OCI-LY1 (cell line): ENCODE measurements at regions not wholly inside any gene's neighbourhood (a gene's known extent, or its start where the extent isn't known, plus 50 kb on each side); places are given as distances from the start of the nearest gene placed in this dataset.

Source experiments
- H2AFZ ChIP-seq: fragments of 200-600 bp; sonication (generic), shearing (Covaris generic); 2 replicates; pipeline ENCODE4 v1.6.0; 2014; ENCODE audit warnings: antibody characterized with exemption, mild to moderate bottlenecking, low read length
- H3F3A ChIP-seq: fragments of 200-600 bp; sonication (generic), shearing (Covaris generic); 2 replicates; pipeline ENCODE4 v1.6.0; 2014; ENCODE audit warnings: mild to moderate bottlenecking, antibody characterized with exemption, low read length, moderate library complexity; ENCODE audit not compliant: insufficient read depth
- H3K27ac ChIP-seq: fragments of 200-600 bp; sonication (generic); 2 replicates; pipeline ENCODE4 v1.5.1; 2014; ENCODE audit warnings: low read length, mixed run types, mild to moderate bottlenecking, low read depth; ENCODE audit not compliant: poor library complexity, severe bottlenecking
- H3K27me3 ChIP-seq: fragments of 200-600 bp; sonication (generic); 2 replicates; pipeline ENCODE4 v1.6.0; 2014; ENCODE audit warnings: antibody characterized with exemption, mild to moderate bottlenecking, low read length, moderate library complexity; ENCODE audit not compliant: insufficient read depth
- H3K36me3 ChIP-seq: fragments of 200-600 bp; sonication (generic); 2 replicates; pipeline ENCODE4 v1.6.1; 2014; ENCODE audit warnings: mild to moderate bottlenecking, antibody characterized with exemption, low read length, moderate library complexity, mixed read lengths; ENCODE audit not compliant: insufficient read depth
- H3K4me1 ChIP-seq: fragments of 200-600 bp; sonication (generic); 2 replicates; pipeline ENCODE4 v1.5.1; 2014; ENCODE audit warnings: mild to moderate bottlenecking, low read length, moderate library complexity; ENCODE audit not compliant: insufficient read depth, severe bottlenecking
- H3K4me2 ChIP-seq: fragments of 200-600 bp; sonication (generic), shearing (Covaris generic); 2 replicates; pipeline ENCODE4 v1.6.1; 2014; ENCODE audit warnings: low read length
- H3K4me3 ChIP-seq: fragments of 200-600 bp; sonication (generic); 2 replicates; pipeline ENCODE4 v1.5.1; 2014; ENCODE audit warnings: low read length, low read depth, mild to moderate bottlenecking, mixed read lengths; ENCODE audit not compliant: poor library complexity, severe bottlenecking
- H3K79me2 ChIP-seq: fragments of 200-600 bp; shearing (Covaris generic); 2 replicates; pipeline ENCODE4 v1.6.1; 2016; ENCODE audit warnings: mixed run types, low read length, mixed read lengths; ENCODE audit not compliant: insufficient read depth
- H3K9ac ChIP-seq: fragments of 200-600 bp; sonication (generic), shearing (Covaris generic); 2 replicates; pipeline ENCODE4 v1.6.1; 2014; ENCODE audit warnings: mild to moderate bottlenecking, low read length, mixed read lengths
- H3K9me2 ChIP-seq: fragments of 200-600 bp; sonication (generic), shearing (Covaris generic); 2 replicates; pipeline ENCODE4 v1.6.1; 2014; ENCODE audit warnings: low read depth, mild to moderate bottlenecking, low read length, mixed read lengths
- H3K9me3 ChIP-seq: fragments of 200-600 bp; shearing (Covaris generic); 2 replicates; pipeline ENCODE4 v1.6.1; 2014; ENCODE audit warnings: low read length, mixed read lengths
- H4K20me1 ChIP-seq: fragments of 200-600 bp; sonication (generic), shearing (Covaris generic); 2 replicates; pipeline ENCODE4 v1.6.0; 2016; ENCODE audit warnings: mild to moderate bottlenecking, low read length; ENCODE audit not compliant: insufficient read depth
- EZH2 ChIP-seq: fragments of 200-600 bp; sonication (generic), shearing (Covaris generic); IDR thresholded peaks from 2 replicates; pipeline ENCODE4 v1.8.0; 2017; ENCODE audit warnings: borderline replicate concordance, mixed run types, mild to moderate bottlenecking, antibody characterized with exemption, low read length, moderate library complexity, mixed read lengths
- TF ChIP-seq, protein P1 (sequence below): fragments of 200-600 bp; sonication (generic), shearing (Covaris generic); IDR thresholded peaks from 2 replicates; pipeline ENCODE4 v1.5.1; 2017; ENCODE audit warnings: mild to moderate bottlenecking, antibody characterized with exemption, low read length, moderate library complexity, mixed read lengths

DNA sequence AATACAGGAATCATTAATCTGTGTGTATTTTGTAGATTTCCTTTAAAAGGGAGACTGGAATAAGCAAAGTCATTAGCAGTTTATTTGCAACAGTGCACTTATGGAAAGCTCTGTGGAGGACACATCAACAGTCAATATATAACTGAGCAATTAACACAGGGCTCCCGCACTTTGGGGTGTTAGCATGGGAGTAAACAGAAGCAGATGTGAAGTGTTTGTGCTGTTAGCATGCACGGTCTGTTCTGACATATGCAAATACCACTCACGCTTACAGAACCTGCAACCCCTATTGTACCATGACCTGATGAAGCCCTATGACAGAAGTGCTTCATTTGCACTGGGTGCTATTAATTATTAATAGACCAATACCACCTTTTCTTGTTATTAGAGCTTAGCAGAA is 118.9 kb downstream of the PPP1R3A start:
- Histone ChIP-seq H4K20me1 (no peaks in the 10 kb centered on the region), H3K9me3 (no peaks in the 10 kb centered on the region), H2AFZ (no peak overlapping the region), H3K9me2 (no peaks in the 10 kb centered on the region), H3K4me2 (no peak overlapping the region), H3K4me1 (no peaks in the 10 kb centered on the region), H3K79me2 (no peaks in the 10 kb centered on the region), H3F3A (no peaks in the 10 kb centered on the region), H3K27me3 (no peaks in the 10 kb centered on the region), H3K4me3 (no peak overlapping the region), H3K9ac (no peak overlapping the region), H3K36me3 (no peaks in the 10 kb centered on the region), H3K27ac (no peak overlapping the region)
- TF ChIP-seq, protein P1, sequence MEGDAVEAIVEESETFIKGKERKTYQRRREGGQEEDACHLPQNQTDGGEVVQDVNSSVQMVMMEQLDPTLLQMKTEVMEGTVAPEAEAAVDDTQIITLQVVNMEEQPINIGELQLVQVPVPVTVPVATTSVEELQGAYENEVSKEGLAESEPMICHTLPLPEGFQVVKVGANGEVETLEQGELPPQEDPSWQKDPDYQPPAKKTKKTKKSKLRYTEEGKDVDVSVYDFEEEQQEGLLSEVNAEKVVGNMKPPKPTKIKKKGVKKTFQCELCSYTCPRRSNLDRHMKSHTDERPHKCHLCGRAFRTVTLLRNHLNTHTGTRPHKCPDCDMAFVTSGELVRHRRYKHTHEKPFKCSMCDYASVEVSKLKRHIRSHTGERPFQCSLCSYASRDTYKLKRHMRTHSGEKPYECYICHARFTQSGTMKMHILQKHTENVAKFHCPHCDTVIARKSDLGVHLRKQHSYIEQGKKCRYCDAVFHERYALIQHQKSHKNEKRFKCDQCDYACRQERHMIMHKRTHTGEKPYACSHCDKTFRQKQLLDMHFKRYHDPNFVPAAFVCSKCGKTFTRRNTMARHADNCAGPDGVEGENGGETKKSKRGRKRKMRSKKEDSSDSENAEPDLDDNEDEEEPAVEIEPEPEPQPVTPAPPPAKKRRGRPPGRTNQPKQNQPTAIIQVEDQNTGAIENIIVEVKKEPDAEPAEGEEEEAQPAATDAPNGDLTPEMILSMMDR: no peak
- TF ChIP-seq EZH2: no peak

- Histone ChIP-seq H3K9me2 (no peaks in the 10 kb centered on the region), H3K4me2 (no peak overlapping the region), H3K27ac (no peak overlapping the region), H3F3A (no peaks in the 10 kb centered on the region), H3K9me3 (no peaks in the 10 kb centered on the region), H3K4me3 (no peak overlapping the region), H3K79me2 (no peaks in the 10 kb centered on the region), H3K4me1 (no peaks in the 10 kb centered on the region), H2AFZ (no peak overlapping the region), H3K27me3 (no peaks in the 10 kb centered on the region), H3K9ac (no peak overlapping the region), H3K36me3 (no peaks in the 10 kb centered on the region), H4K20me1 (no peaks in the 10 kb centered on the region)
- TF ChIP-seq, protein P1: no peak
- no peak for TF ChIP-seq EZH2
Measured at GRCh38 chr7:113797420-113798010, 121.3 kb downstream of the PPP1R3A start.

DNA sequence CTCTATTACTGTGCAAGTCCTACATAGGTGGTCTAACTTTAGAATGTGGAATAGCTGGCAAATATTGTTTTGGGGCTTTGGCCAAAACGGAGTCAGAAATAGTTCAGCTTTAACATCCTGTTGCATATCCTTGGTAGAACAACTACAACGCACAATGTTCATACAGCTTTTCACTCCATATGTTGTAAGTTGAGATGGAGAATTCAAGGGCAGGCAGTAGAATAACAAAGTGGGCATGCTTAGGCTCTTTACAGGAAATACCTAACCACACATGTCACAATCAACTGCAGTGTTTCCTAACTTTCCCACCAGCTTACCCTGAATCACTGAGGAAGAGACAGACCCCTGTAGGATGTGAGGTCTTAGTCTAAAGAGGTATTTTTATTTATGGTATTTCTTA is 122.3 kb downstream of the PPP1R3A start:
- Histone ChIP-seq H3K9me2 (no peaks in the 10 kb centered on the region), H3F3A (no peaks in the 10 kb centered on the region), H3K9me3 (no peaks in the 10 kb centered on the region), H3K27ac (no peak overlapping the region), H3K4me3 (no peak overlapping the region), H3K4me2 (no peak overlapping the region), H4K20me1 (no peaks in the 10 kb centered on the region), H3K9ac (no peak overlapping the region), H3K27me3 (no peaks in the 10 kb centered on the region), H2AFZ (no peak overlapping the region), H3K36me3 (no peaks in the 10 kb centered on the region), H3K79me2 (no peaks in the 10 kb centered on the region), H3K4me1 (no peaks in the 10 kb centered on the region)
- TF ChIP-seq, protein P1: no peak
- TF ChIP-seq EZH2: no peak
